ENCODE measurements at regions not wholly inside any gene's neighbourhood (a gene's known extent, or its start where the extent isn't known, plus 50 kb on each side); places are given as distances from the start of the nearest gene placed in this dataset.
"Not testable (repeated sequence)": the region's sequence is repeated elsewhere in the genome, so short reads cannot be mapped to it uniquely, and the experiment has no call there.

DNA sequence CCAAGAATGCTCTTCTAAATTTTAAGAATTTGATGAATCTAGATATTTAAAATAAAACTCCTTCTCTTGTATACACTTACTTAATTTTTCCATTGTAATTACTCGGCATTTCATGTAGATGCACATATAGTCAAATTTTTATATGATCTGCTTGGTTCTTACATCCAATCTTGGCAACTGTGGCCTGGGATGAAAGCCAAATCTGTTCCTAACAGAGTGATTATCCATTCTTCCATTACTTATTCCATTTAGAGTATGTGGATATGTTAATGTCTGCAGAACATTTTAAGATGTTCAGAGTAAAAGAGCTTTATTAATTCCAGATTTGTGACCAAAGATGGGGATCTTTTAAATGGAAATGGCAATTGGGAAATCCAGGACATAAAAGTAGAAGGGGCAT, 144.1 kb upstream of the PDE7B start:
- DNase-seq (ENCODE audit: low read depth), result no peak

- no peak for DNase-seq (ENCODE audit: low read depth)
These were observed 141.5 kb upstream of the PDE7B start for GRCh38 chr6:135710042-135710441.

- no peak for DNase-seq (ENCODE audit: low read depth)
These were observed 129.3 kb upstream of the PDE7B start for GRCh38 chr6:135722190-135722589.

GRCh38 chr6:135722679-135723078, 128.8 kb upstream of the PDE7B start:
- no peak for DNase-seq (ENCODE audit: low read depth)

DNA sequence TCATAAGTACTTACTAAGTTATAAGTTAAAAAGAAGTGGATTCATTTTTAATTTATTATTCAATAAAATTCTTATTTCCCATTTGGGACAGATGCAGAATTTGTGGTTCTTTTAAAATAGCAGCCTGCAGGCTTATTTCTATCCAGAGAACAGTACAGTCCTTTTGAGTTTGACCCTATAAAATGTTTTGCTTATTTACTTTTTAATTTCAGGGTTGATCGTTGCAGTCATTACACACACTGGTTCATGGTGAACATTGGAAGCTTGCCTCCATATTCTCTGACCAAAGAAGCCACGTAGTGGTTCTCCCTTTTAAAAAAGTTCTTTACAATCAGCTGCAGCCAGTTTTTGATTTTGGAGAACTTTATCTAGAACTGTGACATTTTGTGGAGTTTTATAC, 122.9 kb upstream of the PDE7B start:
- DNase-seq (ENCODE audit: low read depth), result no peak

GRCh38 chr6:135731116-135731515, 120.4 kb upstream of the PDE7B start:
- DNase-seq (ENCODE audit: low read depth), result no peak

DNA sequence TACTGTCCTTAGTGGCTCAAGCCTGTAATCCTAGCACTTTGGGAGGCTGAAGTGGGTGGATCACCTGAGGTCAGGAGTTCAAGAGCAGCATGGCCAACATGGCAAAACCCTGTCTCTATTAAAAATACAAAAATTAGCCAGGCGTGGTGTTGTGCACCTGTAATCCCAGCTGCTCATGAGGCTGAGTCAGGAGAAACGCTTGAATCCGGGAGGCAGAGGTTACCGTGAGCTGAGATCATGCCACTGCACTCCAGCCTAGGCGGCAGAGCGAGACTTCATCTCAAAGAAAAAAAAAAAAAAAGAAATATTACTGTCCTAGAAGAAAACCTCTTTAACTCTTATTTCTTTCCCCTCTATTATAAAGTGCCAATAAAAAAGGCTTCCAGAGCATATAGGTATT, 115.2 kb upstream of the PDE7B start:
- not testable (repeated sequence) for DNase-seq (ENCODE audit: low read depth)

DNA sequence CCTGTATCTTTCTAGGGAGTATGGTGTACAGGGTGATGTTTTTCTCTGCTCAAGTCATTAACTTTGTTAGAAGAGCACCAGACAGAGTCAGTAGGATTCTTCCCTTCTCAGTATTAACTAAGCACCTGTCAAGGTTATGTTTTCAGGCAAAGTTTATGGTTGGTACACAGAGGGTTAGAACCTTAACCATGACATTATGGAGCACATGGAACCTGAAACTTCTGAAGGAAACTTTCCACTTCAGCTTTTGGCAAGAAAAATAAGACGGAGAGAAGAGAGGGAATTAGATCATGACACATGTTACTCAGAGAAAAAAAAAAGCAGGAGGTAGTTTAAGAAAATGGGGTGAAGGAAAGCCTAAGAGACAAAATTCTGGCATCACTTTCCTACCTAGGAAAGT, 112.9 kb upstream of the PDE7B start:
- DNase-seq (ENCODE audit: low read depth), result no peak

GRCh38 chr6:135739288-135739687, 112.2 kb upstream of the PDE7B start:
- no peak for DNase-seq (ENCODE audit: low read depth)

GRCh38 chr6:135740580-135740979, 110.9 kb upstream of the PDE7B start:
- no peak for DNase-seq (ENCODE audit: low read depth)

- no peak for DNase-seq (ENCODE audit: low read depth)
These were observed 108.0 kb upstream of the PDE7B start for GRCh38 chr6:135743476-135743875.

DNA sequence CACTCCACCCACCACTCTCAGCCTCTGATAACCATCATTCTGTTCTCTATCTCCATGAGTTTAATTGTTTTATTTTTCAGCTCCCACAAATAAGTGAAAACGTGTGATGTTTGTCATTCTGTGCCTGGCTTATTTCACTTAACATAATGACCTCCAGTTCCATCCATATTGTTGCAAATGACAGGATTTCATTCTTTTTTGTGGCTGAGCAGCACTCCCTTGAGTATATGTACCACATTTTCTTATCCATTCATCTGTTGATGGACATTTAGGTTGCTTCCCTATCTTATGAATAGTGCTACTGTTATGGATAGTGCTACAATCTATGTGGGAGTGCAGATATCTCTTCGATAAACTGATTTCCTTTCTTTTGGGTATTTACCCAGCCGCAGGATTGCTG, 103.3 kb upstream of the PDE7B start:
- no peak for DNase-seq (ENCODE audit: low read depth)

DNA sequence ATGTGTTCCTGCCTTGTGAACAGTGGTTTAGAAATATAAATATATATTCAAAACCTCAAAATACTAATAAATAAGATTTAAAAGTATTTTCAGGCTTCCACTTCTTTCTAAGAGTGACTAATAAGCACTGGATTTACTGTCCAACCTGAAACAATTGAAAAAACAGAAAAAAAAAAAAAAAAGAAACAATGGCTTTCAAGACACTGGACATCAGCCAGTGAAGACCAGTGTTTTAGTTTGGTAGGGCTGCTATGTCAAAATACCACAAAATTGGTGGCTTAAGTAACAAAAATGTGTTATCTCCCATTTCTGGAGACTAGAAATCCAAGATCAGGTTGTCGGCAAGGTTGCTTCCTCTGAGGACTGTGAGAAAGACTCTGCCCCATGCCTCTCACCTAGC, 101.4 kb upstream of the PDE7B start:
- DNase-seq (ENCODE audit: low read depth), result no peak

DNA sequence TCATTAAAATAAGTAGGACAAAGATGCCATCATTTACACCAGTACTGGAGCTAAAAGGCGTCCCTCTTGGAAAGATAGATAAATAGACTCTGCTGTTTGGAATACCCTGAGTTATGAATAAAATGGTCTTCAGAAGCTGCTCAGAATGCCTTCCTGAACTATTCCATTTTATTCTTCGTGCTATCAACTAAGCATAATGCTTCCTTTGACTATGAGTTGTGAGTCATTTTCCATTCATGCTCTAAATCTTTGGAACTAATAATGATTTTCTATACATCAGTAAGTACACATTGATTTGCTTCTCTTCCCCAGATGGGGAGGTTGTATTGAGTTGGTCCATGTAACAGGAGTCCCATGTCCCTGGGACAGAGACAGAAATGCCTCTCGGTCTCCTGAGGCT, 98.3 kb upstream of the PDE7B start:
- no peak for DNase-seq (ENCODE audit: low read depth)

DNA sequence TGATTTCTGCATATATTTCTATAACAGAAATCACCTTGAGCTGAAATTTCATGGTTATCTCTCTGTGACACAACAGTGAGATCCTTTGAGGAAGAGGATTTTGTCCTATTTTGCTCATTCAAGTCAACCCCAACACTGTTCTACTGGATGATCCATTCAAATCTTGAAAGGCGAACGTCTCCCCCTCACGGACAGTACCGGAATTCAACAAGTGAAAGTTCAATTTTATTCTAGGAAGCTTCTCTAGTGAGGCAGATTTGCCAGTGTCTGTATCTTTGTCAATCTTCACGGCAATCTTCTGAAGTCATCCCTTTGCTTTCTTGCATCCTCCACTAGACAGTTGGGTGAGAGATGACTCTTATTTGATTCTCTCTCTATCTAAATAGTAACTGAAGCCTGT, 91.7 kb upstream of the PDE7B start:
- DNase-seq (ENCODE audit: low read depth), result no peak

GRCh38 chr6:135774006-135774405, 77.5 kb upstream of the PDE7B start:
- no peak for DNase-seq (ENCODE audit: low read depth)

GRCh38 chr6:135779213-135779612, 72.3 kb upstream of the PDE7B start:
- no peak for DNase-seq (ENCODE audit: low read depth)

DNA sequence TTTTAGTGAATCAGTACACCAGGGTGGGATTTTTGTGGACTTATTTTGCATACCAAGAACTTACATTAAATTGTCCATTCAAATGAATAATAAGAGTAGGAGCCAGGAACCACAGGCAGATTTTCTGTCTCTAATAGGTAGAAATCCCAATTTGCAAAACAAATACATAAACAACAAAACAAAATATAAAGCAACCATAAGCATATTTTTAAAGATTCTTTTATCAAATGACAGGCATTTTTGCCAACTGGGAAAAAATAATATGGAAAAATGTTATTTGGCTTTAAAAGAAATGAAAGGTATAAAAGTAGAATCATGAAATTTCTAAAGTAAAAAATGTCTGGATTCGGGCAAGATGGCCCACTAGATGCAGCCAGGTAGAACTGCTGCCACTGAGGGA, 71.2 kb upstream of the PDE7B start:
- DNase-seq (ENCODE audit: low read depth), result no peak

DNA sequence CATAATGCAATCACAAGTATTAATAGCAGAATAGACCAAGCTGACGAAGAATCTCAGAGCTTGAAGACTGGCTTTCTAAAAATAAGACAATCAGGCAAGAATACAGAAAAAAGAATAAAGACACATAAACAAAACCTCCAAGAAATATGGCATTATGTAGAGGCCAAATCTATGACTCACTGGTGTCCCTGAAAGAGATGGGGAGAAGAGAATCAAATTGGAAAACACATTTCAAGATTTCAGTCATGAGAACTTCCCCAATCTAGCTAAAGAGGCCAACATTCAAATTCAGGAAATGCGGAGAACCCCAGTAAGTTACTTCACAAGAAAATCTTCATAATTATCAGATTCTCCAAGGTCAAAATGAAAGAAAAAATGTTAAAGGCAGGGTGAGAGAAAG, 69.0 kb upstream of the PDE7B start:
- no peak for DNase-seq (ENCODE audit: low read depth)

GRCh38 chr6:135784507-135784906, 67.0 kb upstream of the PDE7B start:
- no peak for DNase-seq (ENCODE audit: low read depth)

GRCh38 chr6:135789375-135790050, 62.0 kb upstream of the PDE7B start:
- no peak for DNase-seq (ENCODE audit: low read depth)

- DNase-seq (ENCODE audit: low read depth), result no peak
These were observed 60.1 kb upstream of the PDE7B start for GRCh38 chr6:135791441-135791840.

DNA sequence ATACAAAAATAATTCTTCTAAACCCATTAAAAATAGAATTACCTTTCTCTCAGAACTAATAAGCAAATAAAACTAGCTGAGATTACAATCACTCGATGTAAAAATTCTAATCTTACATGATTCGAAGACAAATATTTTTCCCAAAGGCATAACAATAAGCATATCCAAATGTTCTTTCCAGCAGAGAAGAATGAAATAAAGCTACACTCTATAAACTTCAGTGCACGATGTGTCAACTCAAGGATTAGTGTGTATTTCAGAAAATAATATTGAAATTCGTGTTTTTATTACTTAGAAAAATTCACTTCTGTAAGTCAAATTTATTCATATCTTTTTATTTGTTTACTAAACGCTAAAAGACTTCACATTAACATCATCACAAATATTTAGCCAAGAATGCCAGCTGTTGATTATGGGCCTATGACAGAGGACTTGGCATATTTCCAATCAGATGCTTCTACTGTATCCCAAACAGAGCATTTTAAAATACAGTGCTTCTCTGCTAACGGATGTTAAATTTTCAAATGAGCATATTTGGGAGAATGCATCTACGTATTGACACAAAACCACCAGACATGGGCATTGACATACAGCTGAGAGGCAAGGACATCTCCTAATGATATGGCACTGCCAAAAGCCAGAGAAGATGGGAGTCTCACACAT, 54.7 kb upstream of the PDE7B start:
- DNase-seq (ENCODE audit: low read depth), result no peak

DNA sequence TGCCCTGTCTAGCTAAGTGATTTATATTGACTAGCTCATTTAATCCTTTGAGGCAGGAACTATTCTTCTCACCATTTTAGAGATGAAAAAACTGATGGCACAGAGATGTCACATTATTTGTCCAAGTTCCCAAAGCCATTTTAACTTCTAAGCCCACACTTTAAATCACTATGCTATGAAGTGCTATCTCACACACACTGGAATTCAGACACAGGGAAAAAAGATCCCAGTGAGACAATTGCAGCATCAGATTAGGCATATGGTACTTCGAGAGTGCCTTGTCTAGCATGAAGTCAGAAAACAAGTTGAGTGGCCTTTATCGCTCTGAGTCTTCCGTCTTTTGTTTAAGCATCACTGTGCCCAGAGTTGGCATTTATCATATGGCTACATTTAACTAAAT, 54.1 kb upstream of the PDE7B start:
- no peak for DNase-seq (ENCODE audit: low read depth)

All from stimulated activated CD8-positive, alpha-beta memory T cell treated with anti-CD3 and anti-CD28 coated beads, Interleukin-12 subunit alpha, Interleukin-12 subunit beta, amount 100 ng/mL, for 1 hour (primary cell).